T-helper 1 cell (primary cell): ENCODE measurements at regions not wholly inside any gene's neighbourhood (a gene's known extent, or its start where the extent isn't known, plus 50 kb on each side); places are given as distances from the start of the nearest gene placed in this dataset.

Experiments used
- DNase-seq, 5 donors: peaks; one replicate each; pipeline ENCODE4 v3.0.0-alpha.2; 2012 to 2020

DNA sequence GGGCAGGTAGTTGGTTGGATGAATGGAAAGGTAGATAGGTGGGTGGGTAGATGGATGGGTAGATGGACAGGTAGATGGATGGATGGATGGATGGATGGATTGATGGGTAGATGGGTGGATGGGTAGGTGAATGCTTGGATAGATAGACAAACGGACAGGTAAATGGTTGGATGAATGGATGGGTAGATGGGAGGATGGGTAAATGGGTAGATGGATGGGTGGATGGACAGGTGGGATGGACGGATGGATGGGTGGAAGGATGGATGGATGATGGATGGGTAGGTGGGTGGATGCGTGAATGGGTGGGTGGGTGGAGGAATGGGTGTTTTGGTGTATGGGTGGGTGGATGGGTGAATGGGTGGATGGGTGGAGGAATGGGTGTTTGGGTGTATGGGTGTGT lies 50.1 kb upstream of the ASAP2 start:
- no peak for DNase-seq

DNA sequence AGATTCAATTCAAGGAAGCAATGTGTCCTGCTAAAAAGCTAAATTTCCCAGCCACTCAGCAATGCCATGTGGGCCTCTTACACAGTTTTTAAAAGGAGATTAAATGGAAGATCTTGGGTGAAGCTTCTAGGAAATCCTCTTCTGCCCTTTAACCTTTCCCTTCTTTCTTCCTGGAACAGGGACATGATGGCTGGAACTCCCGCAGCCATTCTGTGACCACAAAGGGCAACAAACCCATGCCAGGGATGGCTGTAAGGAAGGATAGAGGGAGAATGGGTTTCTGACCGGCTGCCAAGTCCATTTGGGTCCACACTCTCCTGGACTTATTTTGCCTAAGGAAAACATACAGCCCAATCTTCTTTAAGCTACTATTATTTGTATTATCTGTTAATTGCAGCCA lies 52.6 kb upstream of the ASAP2 start:
- no peak for DNase-seq

DNA sequence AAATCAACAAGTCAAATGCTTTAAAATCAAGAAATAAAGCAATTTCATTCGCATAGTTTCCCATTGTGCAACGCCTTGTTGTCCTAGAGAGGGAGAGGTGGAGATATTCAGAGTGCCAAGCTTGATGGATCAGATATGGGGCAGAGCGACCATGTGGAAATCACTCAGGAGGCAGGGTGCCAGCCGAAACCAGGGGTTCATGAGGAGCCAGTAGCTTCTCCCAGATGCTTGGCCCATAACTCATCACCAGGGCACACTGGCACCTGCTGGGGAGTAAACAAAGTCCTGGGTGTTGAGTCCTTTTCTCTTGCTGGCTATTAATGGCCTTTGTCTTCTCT lies 53.0 kb upstream of the ASAP2 start:
- no peak for DNase-seq

DNA sequence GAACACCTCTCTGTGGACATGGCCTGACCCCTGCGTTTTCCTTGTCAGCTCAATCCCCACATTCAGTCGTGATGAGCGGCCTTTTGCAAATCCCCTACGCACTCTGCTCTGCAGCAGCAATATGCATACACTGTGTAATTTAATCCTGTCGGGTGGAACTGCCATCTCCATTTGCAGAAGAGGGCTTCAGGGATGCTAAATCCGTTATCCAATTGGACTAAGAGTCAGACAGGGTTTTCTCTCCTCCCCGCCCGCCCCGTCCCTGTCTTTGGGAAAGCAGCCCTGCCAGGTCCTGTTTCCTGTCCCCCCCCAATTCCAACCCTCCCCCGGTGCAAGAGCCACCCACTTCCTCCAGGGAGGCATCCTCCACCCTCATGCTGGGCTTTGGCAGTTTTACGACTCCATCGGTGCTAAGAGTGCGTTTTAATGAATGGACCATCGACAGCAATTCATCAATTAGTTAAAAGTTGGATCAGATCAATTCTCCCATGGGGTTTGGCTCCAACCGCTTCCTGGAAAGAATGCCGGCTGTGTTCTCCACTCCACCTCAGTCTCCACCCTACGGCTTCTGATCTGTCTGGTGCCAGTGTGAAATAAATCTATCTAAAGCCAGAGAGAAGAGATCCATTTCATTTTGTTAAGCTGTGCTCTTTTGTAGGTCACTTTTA lies 53.5 kb upstream of the ASAP2 start:
- no peak for DNase-seq

DNA sequence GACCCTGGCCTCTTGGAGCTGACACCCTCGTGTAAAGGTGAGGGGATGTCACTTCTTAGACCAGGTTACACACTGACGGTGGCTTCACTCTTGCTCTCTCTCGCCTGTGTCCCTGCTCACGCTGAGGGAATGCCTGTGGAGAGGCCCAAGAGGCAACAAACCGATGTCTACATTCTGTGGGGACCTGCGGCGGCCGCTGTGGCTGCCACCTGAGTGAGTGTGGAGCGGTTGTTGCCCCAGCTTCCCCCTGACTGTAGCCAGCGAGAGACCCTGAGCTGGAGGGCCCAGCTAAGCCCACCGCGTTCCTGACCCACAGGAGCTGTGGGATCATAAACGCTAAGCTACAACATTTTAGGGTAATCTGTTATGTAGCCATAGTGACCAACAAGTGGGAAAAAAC lies 55.7 kb upstream of the ASAP2 start:
- no peak for DNase-seq

DNA sequence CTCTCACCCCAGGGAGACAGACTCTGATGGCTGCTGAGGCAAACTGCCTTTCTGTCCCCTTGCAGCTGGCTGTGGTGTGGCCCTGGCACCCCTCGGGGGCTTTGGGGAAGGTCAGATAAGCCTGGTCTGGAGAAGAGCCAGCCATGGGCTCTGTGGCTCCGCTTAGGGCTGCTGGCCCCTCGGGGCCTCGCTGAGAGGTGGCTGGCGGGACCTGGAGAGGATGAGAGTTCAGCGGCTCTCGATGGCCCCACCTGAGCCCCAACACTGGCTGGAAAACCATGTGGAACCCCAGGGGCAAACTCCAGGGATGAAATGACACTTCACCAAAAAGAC lies 56.1 kb upstream of the ASAP2 start:
- DNase-seq = no peak

DNA sequence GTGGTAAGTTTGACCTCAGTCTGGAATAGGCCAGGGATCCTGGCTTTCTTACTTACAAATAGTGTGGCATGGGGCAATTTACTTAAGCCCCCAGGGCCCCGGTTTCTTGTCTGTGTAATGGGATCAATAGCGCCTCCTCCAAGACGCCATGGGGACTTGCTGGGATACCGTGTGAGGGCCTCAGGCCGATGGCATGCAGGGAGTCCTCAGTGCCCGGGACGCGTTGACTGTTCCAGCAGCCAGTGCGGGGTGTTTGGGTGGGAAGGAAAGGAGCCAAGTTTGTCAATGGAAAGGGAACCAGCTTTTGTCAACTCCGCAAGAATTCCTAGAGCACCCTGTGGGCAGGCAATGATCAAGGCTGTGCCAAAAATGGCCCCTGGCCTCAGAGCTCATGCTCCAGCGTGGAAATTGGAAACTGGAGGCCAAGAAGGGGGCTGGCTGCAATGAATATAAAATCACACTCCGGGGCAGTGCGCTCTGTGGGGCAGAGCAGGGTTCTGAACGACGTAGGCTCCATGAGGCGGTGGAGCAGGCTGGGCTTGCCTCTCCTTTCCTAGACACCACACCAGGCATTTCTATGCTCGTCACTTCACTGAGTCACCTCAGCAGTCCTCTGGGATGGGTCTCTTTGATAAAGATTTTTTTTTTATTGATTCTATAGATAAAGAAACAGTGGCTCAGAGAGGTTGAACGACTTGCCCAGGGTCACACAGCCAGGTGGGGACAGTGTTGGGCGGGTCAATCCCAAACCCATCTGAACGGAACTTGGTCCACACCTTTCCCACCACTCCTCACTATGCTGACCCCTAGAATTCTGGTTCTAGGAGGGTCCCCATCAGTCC lies 56.7 kb upstream of the ASAP2 start:
- DNase-seq = no peak

DNA sequence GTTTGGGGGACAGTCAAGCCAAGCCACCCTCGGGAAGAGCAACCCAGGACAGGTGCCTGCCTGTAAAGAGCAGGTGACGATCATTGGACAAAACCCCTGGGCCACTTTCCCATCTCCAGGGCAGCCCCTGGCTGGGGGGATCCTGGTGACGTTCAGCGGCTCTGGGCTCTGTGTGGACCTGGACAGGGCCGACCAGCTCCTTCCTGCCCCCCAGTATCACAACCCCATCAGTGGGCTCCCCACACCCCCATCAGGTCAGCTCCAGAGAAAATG lies 57.3 kb upstream of the ASAP2 start:
- DNase-seq = no peak

DNA sequence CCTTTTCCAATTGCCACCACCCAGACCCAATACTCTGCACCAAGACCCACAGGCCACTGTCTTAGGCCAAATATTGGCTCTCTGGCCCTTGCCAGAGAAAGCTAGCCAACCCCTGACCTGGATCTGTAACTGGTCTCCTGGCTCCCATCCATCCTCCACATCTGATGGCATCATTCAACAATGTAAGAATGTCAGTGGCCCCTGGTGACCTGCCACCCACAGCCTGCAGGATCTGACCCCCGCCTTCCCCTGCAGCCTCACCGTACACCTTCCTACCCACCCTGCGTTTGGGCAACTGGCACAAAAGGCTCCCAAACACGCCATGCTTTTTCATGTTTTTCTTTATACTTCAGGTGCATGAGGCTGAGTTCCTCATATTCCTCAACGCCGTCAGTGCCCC lies 60.0 kb upstream of the ASAP2 start:
- no peak for DNase-seq

DNA sequence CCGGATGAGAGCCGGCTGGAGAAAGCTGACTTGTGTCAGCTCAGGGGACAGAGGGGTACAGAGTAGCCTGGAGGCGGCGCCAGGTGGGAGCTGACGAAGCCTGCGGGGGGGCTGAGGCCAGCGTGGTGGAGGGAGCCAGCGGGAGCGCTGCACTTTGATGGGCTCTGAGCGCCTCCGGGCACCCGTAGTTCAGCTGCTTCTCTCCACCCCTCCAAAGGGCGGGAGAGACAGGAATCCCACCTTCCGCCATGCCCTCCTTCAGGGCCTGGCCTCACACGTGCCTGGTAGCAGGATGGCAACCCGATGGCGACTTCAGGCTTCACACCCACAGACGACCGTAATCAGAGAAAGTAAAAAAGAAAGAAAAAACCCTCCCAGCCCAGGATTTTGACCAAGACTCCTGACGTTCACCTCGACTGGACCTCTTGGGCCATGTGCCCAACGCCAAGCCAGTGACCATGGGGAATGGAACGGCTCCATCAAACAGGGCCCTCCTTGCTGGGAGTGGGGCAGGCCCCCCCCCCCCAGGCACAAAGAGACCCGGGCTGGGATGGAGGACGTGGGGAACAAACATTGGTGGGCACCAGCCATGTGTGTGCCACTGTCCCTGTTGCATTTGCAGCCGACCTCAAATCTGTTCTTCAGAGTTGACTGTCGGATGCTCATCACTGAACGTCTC lies 60.7 kb upstream of the ASAP2 start:
- no peak for DNase-seq

DNA sequence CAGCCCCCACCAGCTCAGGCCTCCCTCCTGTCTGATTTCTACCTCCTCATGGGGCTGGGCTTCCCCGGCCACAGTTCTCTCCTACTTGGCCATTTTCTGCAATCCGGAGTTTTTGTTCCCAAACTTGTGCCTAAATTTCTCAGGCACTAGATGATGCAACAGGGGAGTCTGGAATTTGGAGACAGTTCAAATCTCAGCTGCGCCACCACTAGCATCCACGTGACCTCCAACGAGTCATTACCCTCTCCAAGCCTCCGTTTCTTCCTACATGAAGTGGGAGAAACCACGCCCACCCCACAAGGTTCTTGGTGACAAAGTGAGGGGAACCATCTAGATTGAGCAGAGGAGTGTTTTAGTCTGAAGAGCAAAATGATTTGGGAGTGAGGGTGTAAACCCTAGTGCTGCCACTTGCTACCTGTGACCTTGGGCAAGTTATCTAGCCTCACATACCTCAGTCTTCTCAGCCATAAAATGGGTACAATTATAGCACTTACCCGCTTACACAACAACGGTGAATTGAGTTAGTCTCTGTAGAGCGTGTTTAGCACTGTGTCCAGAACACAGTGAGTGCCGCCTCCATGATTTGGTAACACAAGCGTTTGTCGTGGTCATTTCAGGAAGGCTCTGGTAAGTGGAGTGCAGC lies 61.4 kb upstream of the ASAP2 start:
- DNase-seq = no peak

DNA sequence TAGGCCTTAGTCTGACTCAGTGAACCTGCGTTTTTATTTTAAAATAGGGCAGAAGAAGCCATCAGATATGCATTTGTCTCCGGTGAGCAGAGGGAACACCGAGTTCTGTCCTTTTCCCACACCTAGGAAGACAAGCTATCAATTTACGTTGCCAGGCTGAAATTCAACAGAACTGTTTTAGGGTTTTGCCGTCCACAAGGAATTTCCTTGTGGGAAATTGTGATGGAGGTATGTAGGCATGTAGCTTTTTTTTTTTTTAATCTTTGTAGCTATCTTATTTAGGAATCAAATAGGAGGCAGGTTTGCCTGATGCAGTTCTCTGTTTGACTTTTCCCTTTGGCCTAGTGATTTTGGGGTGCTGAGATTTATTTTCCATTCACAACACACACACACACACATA lies 62.0 kb upstream of the ASAP2 start:
- DNase-seq = no peak

DNA sequence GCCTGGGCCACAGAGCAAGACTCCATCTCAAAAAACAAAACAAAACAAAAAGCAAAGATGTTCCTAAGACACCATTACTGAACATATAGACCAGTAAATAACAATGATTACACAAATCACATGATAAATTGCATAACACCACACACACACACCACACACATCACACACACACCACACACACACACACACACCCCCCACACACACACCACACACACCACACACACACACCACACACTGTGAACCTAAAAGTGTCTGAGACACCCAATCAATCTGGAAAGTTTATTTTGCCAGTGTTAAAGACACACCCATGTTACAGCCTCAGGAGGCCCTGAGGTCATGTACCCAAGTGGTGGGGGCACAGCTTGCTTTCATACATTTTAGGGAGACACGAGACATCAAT lies 62.6 kb upstream of the ASAP2 start:
- no peak for DNase-seq

DNA sequence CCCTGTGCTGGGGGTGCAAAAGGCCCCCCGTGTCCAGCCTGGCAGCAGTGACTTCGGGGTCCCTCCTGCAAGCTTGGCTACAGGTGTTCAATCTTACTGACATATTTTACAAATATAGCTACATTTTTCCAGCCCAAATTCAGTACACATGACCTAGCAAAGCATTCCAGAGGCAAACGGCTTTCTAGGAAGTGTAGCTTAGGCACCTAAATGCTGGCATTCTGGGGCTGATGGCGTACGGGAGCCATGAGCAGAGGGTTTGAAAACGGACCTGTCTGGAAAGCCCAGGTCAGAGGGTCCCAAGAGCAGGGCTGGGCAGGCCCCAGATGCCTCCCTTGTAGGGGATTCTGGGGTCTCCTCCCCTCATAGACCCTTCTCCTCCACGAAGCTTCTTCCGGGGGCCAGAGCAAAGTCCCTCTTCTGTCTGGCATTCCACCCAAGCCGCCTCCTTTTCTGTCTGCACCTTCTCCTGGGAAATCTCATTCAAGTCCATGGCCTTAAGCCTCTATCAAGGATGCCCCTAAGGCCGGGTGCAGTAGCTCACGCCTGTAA lies 63.3 kb upstream of the ASAP2 start:
- no peak for DNase-seq

DNA sequence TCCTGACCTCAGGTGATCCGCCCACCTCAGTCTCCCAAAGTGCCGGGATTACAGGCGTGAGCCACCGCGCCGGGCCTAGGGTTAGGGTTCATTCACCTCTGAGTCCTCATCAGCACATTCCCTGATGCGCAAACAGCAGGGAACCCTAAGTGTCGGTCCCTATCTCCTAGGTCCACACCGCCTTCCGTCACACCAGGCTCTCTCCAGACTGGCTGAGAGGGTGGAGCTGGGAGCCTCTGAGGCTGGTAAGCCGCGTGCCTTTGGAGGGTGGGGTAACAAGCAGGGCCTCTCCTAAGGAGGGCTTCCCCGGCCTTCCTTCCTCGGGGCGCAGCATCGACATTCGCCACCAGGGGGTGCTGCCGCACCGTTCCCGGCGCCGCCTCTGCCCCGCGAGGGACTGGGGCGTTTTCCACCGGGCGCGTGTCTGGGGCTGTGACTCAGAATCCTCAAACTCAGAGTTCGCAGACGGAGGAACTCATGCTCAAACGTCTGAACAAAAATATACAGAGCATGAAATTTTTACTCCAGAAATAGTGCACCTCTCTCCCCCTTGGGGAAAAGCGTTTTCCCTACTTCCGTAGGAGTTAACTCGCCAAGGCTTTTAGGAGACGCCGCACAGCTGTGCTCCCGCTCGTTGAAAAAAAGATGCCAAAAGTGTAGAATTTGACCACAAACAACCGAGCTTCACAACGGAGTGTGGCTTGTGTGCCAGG lies 63.9 kb upstream of the ASAP2 start:
- peak; percentile 36 to 60 (median 56) for DNase-seq

DNA sequence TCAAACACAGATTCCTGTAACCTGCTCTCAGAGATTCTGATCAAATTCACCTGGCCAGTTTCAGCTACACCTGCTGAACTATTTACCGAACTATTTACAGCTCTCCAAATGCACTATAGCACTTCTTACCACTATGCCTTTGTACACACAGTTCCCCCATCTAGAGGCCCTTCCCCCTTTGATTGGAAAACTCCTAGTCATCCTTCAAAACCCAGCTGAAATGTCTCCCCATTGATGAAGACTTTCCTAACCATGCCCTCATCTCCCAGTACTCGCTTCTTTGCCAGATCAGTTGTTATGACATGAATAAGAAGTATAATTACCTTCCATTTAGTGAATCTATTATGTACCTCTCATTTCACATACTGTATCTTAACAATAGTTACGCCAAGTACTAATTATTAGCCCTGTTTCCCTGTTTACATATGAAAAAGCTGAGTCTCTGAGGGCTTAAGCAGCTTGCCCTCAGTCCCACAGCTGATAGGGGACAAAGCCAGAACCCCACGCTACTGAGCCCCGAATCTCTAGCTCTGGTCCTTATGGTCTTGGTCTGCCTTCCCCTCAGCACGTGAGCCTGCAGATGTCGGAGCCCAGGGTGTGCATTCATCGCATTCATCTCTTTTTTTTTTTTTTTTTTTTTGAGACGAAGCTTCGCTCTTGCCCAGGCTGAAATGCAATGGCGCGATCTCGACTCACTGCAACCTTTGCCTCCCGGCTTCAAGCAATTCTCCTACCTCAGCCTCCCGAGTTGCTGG lies 64.7 kb upstream of the ASAP2 start:
- DNase-seq = no peak

DNA sequence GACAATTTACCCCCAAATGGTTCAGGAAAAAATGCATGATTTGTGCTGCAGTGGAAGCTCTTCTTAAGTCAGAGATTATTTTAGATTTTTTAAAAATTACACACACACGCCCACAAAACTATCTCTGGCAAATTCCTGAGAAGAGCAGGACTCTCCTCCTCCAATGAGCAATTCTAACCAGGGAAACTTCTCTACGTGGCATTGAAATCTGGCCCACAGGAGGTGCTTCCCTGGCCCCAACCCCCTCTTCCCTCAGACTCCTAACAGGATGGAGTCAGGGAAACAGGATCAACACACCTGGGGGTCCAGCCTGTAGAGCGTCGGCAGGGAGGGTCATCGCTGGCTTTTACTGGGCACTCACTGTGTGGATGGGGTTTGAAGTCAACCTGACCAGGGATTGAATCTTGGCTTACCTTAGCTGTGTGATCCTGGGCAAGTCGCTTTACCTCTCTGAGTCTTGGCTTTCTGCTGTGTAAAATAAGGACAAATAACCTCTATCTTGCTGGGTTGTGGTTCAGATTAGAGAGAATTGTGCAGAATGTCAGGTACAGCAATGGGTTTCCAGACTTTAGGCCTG lies 65.4 kb upstream of the ASAP2 start:
- DNase-seq = no peak

DNA sequence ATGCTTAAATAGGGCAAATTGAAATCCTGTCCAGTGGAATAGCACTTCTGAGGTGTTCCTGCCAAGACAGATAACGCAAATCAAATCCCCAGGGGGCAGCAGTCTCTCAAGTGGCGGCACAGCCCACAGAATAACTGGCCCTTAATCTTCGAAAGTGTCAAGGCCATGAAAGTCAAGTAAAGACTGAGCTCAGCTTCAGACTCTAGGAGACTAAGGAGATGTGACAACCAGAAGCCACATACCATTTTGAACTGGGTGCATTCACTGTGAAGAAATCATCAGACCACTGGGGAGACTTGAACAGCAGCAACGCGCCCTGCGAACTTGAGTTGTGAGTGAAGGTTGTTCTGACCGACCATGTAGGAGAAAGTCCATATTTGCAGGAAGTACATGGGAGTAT lies 66.0 kb upstream of the ASAP2 start:
- no peak for DNase-seq

DNA sequence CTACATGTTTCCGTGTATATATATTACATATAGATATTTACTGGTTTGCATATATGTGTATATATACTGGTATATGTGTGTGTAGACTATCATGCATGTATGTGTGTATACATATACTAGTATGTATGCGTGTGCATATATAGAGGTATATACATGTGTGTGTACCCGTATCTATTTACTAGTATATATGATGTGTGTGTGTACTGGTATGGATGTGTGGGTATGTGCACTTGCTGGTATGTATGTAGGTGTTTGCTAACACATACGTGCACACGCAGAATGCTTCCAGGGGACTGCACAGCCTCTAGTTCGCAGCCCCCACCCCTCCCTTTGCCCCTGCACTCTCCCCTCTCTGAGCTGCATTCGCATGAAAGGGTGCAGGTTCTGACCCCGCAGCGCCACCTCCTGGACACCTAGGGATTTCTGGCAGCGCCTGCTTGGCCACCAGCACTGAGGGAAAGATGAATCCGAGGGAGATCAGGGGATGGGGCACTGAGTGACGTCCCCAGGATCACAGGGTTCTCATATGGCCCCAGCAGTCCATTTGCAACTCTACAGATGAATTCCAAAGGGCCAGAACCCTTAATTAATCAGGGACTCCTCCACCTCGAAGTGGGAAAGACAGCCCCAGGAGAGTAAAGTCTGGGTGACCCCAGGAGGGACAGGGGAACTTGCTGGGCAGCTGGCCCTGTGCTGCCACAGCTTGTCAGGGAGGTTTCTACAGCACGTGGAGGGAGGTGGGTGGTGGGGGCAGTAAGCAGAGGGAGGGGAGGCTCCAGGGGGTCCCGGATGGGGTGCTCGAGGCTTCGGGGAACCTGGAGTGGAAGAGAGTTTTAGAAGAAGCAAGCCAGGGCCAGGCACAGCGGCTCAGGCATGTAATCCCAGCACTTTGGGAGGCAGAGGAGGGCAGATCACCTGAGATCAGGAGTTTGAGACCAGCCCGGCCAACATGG lies 66.8 kb upstream of the ASAP2 start:
- DNase-seq = peak in 3 of 5 donors; percentile 36 to 39 (median 37)

DNA sequence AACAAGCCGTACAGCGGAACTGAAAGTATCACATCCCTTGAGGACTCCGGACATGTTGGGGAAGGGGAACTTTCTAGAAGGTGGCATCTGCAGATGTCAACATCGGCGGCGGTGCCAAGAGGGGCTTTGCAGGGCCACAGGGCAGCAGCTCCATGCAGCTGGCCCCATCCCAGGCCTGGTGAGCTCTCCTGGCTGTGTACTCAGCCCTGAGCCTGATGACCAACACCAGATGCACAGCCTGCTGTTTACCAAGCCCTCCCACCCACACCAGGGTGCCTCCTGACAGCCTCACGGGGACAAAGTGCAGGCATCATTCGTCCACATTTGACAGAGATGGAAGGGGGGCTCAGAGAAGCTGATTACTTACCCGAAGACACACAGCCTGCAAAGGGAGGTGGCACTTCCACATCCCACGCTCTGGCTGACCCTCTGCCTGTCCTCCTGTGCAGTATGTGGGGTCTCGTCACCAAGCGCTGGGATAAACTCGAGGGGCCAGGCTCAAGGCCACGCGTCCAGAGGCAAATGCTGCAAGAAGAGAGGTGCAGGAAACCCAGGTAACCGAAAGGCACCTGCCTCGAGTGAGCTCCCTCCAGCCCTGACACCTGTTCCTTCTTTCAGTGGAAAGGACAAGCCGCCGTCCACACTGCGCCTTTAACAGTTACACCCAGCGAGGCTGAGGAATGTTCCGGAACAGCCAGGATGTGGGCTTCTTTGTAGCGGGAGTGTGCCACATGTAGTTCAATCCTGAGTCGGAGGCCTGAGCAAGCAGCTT lies 69.0 kb upstream of the ASAP2 start:
- no peak for DNase-seq
